22Rv1 (cell line): ENCODE measurements at regions not wholly inside any gene's neighbourhood (a gene's known extent, or its start where the extent isn't known, plus 50 kb on each side); places are given as distances from the start of the nearest gene placed in this dataset.
A peak's percentile ranks its signal among the peaks of the same experiment; 100 is the strongest.

Experiments used
- H3K27ac ChIP-seq: fragments of 450-650 bp; 2 replicates; pipeline ENCODE4 v1.5.1; 2017
- CTCF ChIP-seq: fragments of 450-650 bp; IDR thresholded peaks from 2 replicates; pipeline ENCODE4 v1.5.1; 2017; ENCODE audit warnings: mild to moderate bottlenecking
- ZFX ChIP-seq: fragments of 450-650 bp; IDR thresholded peaks from 2 replicates; pipeline ENCODE4 v1.6.1; 2017; ENCODE audit warnings: antibody characterized with exemption, borderline replicate concordance

GRCh38 chr3:165133188-165133899 lies 55.0 kb upstream of the SI start:
- TF ChIP-seq CTCF: no peak
- TF ChIP-seq ZFX: no peak
- H3K27ac ChIP-seq: peak overlapping the region; percentile 50

DNA sequence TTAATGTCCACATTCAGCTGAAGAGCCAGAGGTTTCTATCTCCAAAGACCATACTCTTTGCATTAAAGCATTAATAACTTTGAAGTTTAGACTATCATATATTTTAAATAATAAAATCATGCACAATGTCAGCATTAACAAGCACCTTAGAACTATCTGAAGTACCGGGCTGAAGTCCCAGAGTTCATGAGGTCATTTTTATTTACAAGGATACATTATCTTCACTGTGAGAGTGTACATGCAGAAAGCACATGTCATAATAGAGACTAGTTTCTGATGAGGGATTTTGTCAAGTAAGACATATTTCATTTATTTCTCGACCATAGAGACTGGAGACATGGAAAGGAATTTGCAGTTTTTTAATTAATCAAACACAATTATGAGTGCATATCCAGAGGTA lies 52.4 kb upstream of the SI start:
- TF ChIP-seq ZFX (no peak), CTCF (no peak)
- no peak overlapping the region for H3K27ac ChIP-seq

- H3K27ac ChIP-seq: no peak overlapping the region
- TF ChIP-seq ZFX (no peak), CTCF (no peak)
Observed at GRCh38 chr3:165128544-165128943, 50.2 kb upstream of the SI start.
